Subcutaneous abdominal adipose tissue (tissue), 5 donors: ENCODE measurements at regions not wholly inside any gene's neighbourhood (a gene's known extent, or its start where the extent isn't known, plus 50 kb on each side); places are given as distances from the start of the nearest gene placed in this dataset.

Experiments
- H3K27ac ChIP-seq: one replicate; pipeline ENCODE4 v1.7.0; 2013; ENCODE audit warnings: low read depth, mild to moderate bottlenecking, inconsistent platforms, low read length, moderate library complexity
- H3K27me3 ChIP-seq, 5 donors: one replicate each; pipeline ENCODE4 v1.7.0; 2013; ENCODE audit warnings: low read length in 5 of 5, inconsistent platforms in 1 of 5; ENCODE audit not compliant: control insufficient read depth in 5 of 5, insufficient read depth in 4 of 5
- H3K36me3 ChIP-seq, 5 donors: one replicate each; pipeline ENCODE4 v1.7.0; 2013; ENCODE audit warnings: low read length in 5 of 5; ENCODE audit not compliant: control insufficient read depth in 5 of 5, insufficient read depth in 5 of 5
- H3K4me1 ChIP-seq, 5 donors: one replicate each; pipeline ENCODE4 v1.7.0; 2013; ENCODE audit warnings: low read length in 5 of 5, mild to moderate bottlenecking in 3 of 5, moderate library complexity in 1 of 5; ENCODE audit not compliant: control insufficient read depth in 5 of 5, insufficient read depth in 5 of 5
- H3K4me3 ChIP-seq, 5 donors: one replicate each; pipeline ENCODE4 v1.7.0; 2013; ENCODE audit warnings: low read length in 5 of 5, low read depth in 1 of 5
- H3K9ac ChIP-seq, 5 donors: one replicate each; pipeline ENCODE4 v1.7.0; 2013; ENCODE audit warnings: low read length in 5 of 5, mild to moderate bottlenecking in 4 of 5, moderate library complexity in 3 of 5
- H3K9me3 ChIP-seq, 5 donors: one replicate each; pipeline ENCODE4 v1.7.0; 2013; ENCODE audit warnings: low read length in 5 of 5; ENCODE audit not compliant: control insufficient read depth in 5 of 5
- donor health status: healthy.
- donor health status: healthy.
- donor health status: healthy.
- donor health status: healthy.
- donor health status: healthy.

- no peak overlapping the region for H3K27ac ChIP-seq
- peaks cover 0 to 8% (median 6%) of the 10 kb centered on the region in 5 donors for H3K4me1 ChIP-seq
- no peaks in the 10 kb centered on the region for H3K9me3 ChIP-seq
- no peaks in the 10 kb centered on the region for H3K27me3 ChIP-seq
- H3K9ac ChIP-seq = peak overlapping the region in 1 of 5 donors; percentile 17
- H3K36me3 ChIP-seq = no peaks in the 10 kb centered on the region
- peak overlapping the region in 3 of 5 donors; percentile 34 to 41 (median 35) for H3K4me3 ChIP-seq
Measured at GRCh38 chr2:150046211-150046610, 441.3 kb downstream of the RND3 start.

- Histone ChIP-seq H3K4me1 (peaks cover 0 to 8% (median 6%) of the 10 kb centered on the region in 5 donors), H3K27ac (no peak overlapping the region), H3K4me3 (no peak overlapping the region), H3K27me3 (no peaks in the 10 kb centered on the region), H3K36me3 (no peaks in the 10 kb centered on the region), H3K9me3 (no peaks in the 10 kb centered on the region), H3K9ac (no peak overlapping the region)
Measured at GRCh38 chr2:150045601-150046000, 441.9 kb downstream of the RND3 start.

- no peaks in the 10 kb centered on the region for H3K9me3 ChIP-seq
- H3K4me1 ChIP-seq = peaks cover 0 to 8% (median 6%) of the 10 kb centered on the region in 5 donors
- H3K36me3 ChIP-seq = no peaks in the 10 kb centered on the region
- no peak overlapping the region for H3K4me3 ChIP-seq
- H3K9ac ChIP-seq = no peak overlapping the region
- no peaks in the 10 kb centered on the region for H3K27me3 ChIP-seq
- no peak overlapping the region for H3K27ac ChIP-seq
Measured at GRCh38 chr2:150043172-150043500, 444.3 kb downstream of the RND3 start.

GRCh38 chr2:150042500-150043171 is 444.8 kb downstream of the RND3 start:
- H3K27ac ChIP-seq = no peak overlapping the region
- H3K4me3 ChIP-seq = no peak overlapping the region
- no peak overlapping the region for H3K9ac ChIP-seq
- H3K36me3 ChIP-seq = no peaks in the 10 kb centered on the region
- H3K9me3 ChIP-seq = no peaks in the 10 kb centered on the region
- peaks cover 0 to 8% (median 6%) of the 10 kb centered on the region in 5 donors for H3K4me1 ChIP-seq
- no peaks in the 10 kb centered on the region for H3K27me3 ChIP-seq

- H3K9me3 ChIP-seq = no peaks in the 10 kb centered on the region
- H3K27me3 ChIP-seq = no peaks in the 10 kb centered on the region
- no peak overlapping the region for H3K27ac ChIP-seq
- peaks cover 0 to 8% (median 6%) of the 10 kb centered on the region in 5 donors for H3K4me1 ChIP-seq
- H3K4me3 ChIP-seq = no peak overlapping the region
- no peak overlapping the region for H3K9ac ChIP-seq
- H3K36me3 ChIP-seq = no peaks in the 10 kb centered on the region
Measured at GRCh38 chr2:150041722-150042425, 445.6 kb downstream of the RND3 start.

GRCh38 chr2:150036622-150037021 is 449.0 kb upstream of the MMADHC start:
- Histone ChIP-seq H3K9ac (no peak overlapping the region), H3K27me3 (no peaks in the 10 kb centered on the region), H3K9me3 (no peaks in the 10 kb centered on the region), H3K36me3 (no peaks in the 10 kb centered on the region), H3K4me1 (no peaks in the 10 kb centered on the region), H3K4me3 (no peak overlapping the region), H3K27ac (no peak overlapping the region)

DNA sequence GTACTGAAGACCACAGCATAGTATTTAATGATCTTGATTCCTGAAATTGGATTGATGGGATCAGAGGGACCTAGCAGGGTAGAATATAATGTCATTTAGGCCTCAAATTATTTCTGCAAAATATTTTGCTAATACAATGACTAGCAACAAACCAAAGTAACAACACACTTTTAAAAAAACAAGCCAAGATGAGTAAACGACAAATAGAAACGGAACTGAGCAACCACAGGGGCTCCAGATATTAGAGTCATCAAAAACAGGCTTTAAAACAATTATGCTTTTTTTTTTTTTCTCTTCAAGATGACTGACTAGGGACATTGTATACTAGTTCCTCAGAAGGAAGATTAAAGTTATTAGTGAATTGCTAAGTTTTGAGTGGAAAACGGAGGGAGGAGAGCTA is 447.1 kb upstream of the MMADHC start:
- Histone ChIP-seq H3K4me3 (no peak overlapping the region), H3K9me3 (no peaks in the 10 kb centered on the region), H3K27ac (no peak overlapping the region), H3K36me3 (no peaks in the 10 kb centered on the region), H3K9ac (no peak overlapping the region), H3K27me3 (no peaks in the 10 kb centered on the region), H3K4me1 (peaks cover 0 to 6% (median 0%) of the 10 kb centered on the region in 5 donors)

DNA sequence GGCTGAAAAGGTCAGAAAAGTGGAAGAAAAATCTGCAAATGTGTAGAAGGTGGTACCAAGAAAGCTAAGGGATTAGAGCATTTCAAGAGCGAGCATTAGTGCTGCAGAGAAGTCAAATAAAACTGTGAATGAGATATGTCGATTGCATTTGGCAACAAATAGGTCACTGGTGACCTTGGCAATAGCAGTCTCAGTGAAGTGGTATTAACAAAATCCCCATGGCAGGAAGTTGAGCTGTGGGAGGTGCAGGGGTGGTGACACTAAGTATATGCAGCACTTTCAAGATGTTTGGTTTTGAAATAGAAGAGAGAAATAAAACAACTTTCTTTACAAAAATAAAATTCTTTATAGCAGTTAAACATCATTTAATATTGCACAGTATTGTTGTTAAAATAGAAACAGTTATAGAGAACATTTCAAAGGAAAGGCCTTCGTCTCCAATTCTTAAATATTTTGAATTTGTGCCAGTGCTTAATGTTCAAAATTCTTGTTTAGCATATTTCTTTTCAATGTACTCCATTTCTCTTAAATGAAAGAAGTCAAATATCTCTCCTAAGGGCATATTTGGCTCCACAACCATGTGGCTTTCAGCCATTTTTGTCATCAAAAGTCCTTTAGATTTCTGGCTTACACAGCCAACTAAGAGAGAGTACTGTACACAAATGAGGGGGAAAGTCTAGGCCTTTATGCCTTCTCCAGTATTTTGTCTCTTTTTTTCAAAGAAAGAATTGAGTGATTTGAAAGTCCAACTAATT is 443.0 kb upstream of the MMADHC start:
- Histone ChIP-seq H3K36me3 (no peaks in the 10 kb centered on the region), H3K27ac (no peak overlapping the region), H3K9ac (no peak overlapping the region), H3K27me3 (no peaks in the 10 kb centered on the region), H3K4me3 (no peak overlapping the region), H3K9me3 (no peaks in the 10 kb centered on the region), H3K4me1 (peaks cover 0 to 6% (median 0%) of the 10 kb centered on the region in 5 donors)

GRCh38 chr2:150028322-150028721 is 440.7 kb upstream of the MMADHC start:
- no peaks in the 10 kb centered on the region for H3K27me3 ChIP-seq
- no peak overlapping the region for H3K9ac ChIP-seq
- no peaks in the 10 kb centered on the region for H3K9me3 ChIP-seq
- peaks cover 0 to 6% (median 0%) of the 10 kb centered on the region in 5 donors for H3K4me1 ChIP-seq
- H3K36me3 ChIP-seq = no peaks in the 10 kb centered on the region
- no peak overlapping the region for H3K27ac ChIP-seq
- no peak overlapping the region for H3K4me3 ChIP-seq

DNA sequence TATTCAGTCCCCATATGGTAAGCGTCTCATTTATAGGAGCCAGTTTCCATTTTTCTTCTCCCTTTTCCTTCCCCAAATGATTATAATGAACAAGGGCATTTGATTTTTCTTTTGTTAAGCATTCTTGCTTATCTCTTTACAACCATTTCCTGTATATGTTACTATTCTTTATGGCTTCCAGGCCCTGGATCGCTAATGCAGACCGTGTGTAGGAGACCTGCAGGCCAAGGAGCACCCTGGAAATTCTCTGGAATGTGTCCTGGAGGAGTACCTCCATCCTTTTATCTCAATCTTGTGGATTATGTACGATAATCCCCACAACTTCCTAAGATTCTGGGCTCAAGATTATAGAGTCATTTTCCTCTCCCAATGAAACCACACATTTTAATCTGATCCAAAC is 439.6 kb upstream of the MMADHC start:
- Histone ChIP-seq H3K36me3 (no peaks in the 10 kb centered on the region), H3K9me3 (no peaks in the 10 kb centered on the region), H3K4me3 (no peak overlapping the region), H3K27ac (no peak overlapping the region), H3K9ac (no peak overlapping the region), H3K4me1 (peaks cover 0 to 6% (median 0%) of the 10 kb centered on the region in 5 donors), H3K27me3 (no peaks in the 10 kb centered on the region)
